SU-DHL-6 (cell line): ENCODE measurements at regions not wholly inside any gene's neighbourhood (a gene's known extent, or its start where the extent isn't known, plus 50 kb on each side); places are given as distances from the start of the nearest gene placed in this dataset.
A peak's percentile ranks its signal among the peaks of the same experiment; 100 is the strongest.

Source experiments
- H2AFZ ChIP-seq: fragments of 200-600 bp; sonication (generic); 2 replicates; pipeline ENCODE4 v1.6.1; 2014; ENCODE audit warnings: low read depth, mild to moderate bottlenecking, moderate library complexity, mixed read lengths, antibody characterized with exemption, low read length; ENCODE audit not compliant: severe bottlenecking
- H3F3A ChIP-seq: fragments of 200-600 bp; shearing (Covaris generic); 2 replicates; pipeline ENCODE4 v1.6.0; 2016; ENCODE audit warnings: antibody characterized with exemption, mild to moderate bottlenecking; ENCODE audit not compliant: insufficient read depth
- H3K27ac ChIP-seq: fragments of 200-600 bp; sonication (generic); 2 replicates; pipeline ENCODE4 v1.5.1; 2016; ENCODE audit warnings: low read depth, mild to moderate bottlenecking, low read length, moderate library complexity, mixed read lengths
- H3K27me3 ChIP-seq: fragments of 200-600 bp; sonication (generic), shearing (Covaris generic); 2 replicates; pipeline ENCODE4 v1.6.0; 2014; ENCODE audit warnings: mild to moderate bottlenecking, low read length
- H3K36me3 ChIP-seq: fragments of 200-600 bp; sonication (generic); 2 replicates; pipeline ENCODE4 v1.6.1; 2014; ENCODE audit warnings: mild to moderate bottlenecking, low read length, mixed read lengths
- H3K4me2 ChIP-seq: fragments of 300-600, 200-600 bp; shearing (Covaris generic), sonication (generic); 2 replicates; pipeline ENCODE4 v1.6.0; 2014; ENCODE audit warnings: low read length, low read depth, mild to moderate bottlenecking; ENCODE audit not compliant: poor library complexity, severe bottlenecking
- H3K4me3 ChIP-seq: fragments of 200-600 bp; sonication (generic); 2 replicates; pipeline ENCODE4 v1.5.1; 2014; ENCODE audit warnings: antibody characterized with exemption, low read length, mild to moderate bottlenecking, mixed read lengths; ENCODE audit not compliant: insufficient read depth, poor library complexity, severe bottlenecking
- H3K79me2 ChIP-seq: fragments of 200-600 bp; sonication (generic); 2 replicates; pipeline ENCODE4 v1.6.1; 2014; ENCODE audit warnings: mild to moderate bottlenecking, low read length, moderate library complexity; ENCODE audit not compliant: insufficient read depth
- H3K9ac ChIP-seq: fragments of 200-600 bp; sonication (generic); 2 replicates; pipeline ENCODE4 v1.7.0; 2014; ENCODE audit warnings: mild to moderate bottlenecking, low read length
- H3K9me2 ChIP-seq: fragments of 200-600 bp; sonication (generic); replicated peaks from 2 replicates; pipeline ENCODE4 v1.6.1; 2014; ENCODE audit warnings: low read length; ENCODE audit not compliant: insufficient read depth
- H3K9me3 ChIP-seq: fragments of 200-600 bp; sonication (generic); 2 replicates; pipeline ENCODE4 v1.6.1; 2014; ENCODE audit warnings: low read length, mixed read lengths; ENCODE audit not compliant: insufficient read depth
- H4K20me1 ChIP-seq: fragments of 200-600 bp; sonication (generic); 2 replicates; pipeline ENCODE4 v1.6.1; 2014; ENCODE audit warnings: low read depth, mild to moderate bottlenecking, antibody characterized with exemption, low read length, moderate library complexity, mixed read lengths
- EZH2phosphoT487 ChIP-seq: fragments of 200-600 bp; sonication (generic), shearing (Covaris generic); conservative IDR thresholded peaks from 2 replicates; pipeline ENCODE4 v1.6.1; 2018; ENCODE audit warnings: mild to moderate bottlenecking, antibody characterized with exemption, low read length, moderate library complexity, mixed read lengths
- TF ChIP-seq, protein P1 (sequence below): fragments of 200-600 bp; sonication (generic); IDR thresholded peaks from one replicate; pipeline ENCODE4 v1.5.1; 2017; ENCODE audit warnings: antibody characterized with exemption, mild to moderate bottlenecking, low read length, moderate library complexity; ENCODE audit not compliant: insufficient read depth, poor library complexity, severe bottlenecking

DNA sequence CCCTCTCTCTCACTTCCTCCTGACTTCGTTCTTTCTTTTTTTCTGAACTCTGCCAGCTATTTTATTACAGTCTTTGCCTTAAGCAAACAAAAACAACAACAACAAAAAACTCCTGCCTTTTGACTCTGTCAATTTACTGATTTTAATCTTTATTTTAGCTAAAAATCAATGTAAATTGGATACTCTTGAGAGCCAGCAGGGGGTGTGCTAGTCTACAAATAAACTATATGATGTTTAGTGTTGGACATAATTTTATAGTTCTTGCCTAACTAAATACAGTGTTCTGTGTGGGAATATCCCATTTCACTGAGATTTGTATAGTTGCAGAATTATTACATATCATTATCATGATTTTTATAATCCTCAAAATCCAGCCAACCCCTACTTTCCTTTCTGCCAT lies 1199.9 kb upstream of the SPRY2 start:
- Histone ChIP-seq H3K36me3 (no peaks in the 10 kb centered on the region), H3K9me2 (no peaks in the 10 kb centered on the region), H3K79me2 (no peaks in the 10 kb centered on the region), H3F3A (no peaks in the 10 kb centered on the region), H3K27me3 (no peaks in the 10 kb centered on the region), H2AFZ (no peak overlapping the region), H3K9ac (no peak overlapping the region), H3K9me3 (no peaks in the 10 kb centered on the region), H3K4me3 (no peak overlapping the region), H4K20me1 (no peaks in the 10 kb centered on the region), H3K27ac (no peak overlapping the region), H3K4me2 (no peak overlapping the region)
- TF ChIP-seq, protein P1, sequence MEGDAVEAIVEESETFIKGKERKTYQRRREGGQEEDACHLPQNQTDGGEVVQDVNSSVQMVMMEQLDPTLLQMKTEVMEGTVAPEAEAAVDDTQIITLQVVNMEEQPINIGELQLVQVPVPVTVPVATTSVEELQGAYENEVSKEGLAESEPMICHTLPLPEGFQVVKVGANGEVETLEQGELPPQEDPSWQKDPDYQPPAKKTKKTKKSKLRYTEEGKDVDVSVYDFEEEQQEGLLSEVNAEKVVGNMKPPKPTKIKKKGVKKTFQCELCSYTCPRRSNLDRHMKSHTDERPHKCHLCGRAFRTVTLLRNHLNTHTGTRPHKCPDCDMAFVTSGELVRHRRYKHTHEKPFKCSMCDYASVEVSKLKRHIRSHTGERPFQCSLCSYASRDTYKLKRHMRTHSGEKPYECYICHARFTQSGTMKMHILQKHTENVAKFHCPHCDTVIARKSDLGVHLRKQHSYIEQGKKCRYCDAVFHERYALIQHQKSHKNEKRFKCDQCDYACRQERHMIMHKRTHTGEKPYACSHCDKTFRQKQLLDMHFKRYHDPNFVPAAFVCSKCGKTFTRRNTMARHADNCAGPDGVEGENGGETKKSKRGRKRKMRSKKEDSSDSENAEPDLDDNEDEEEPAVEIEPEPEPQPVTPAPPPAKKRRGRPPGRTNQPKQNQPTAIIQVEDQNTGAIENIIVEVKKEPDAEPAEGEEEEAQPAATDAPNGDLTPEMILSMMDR, result peak; percentile 41
- no peak for TF ChIP-seq EZH2phosphoT487

DNA sequence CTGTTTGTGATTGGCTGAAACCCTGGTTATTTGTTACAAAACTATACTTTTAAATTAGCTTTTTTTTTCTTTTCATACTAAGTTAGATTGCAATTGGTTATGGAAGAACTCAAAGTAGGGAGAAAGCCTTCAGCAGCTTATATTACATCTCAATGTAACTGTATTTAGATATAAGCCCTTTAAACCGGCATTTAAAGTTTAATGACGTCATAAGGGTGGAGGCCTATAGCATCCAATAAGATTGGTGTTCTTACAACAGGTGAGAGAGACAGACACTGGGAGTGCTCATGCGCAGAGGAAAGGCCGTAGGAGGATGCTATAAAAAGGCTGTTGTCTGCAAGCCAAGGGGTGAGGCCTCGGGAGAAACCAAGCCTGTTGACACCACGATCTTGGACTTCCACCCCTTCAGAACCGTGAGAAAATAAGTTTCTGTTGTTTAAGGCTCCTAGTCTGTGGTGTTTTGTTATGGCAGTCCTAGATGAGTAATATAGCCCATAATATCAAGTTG lies 1198.8 kb upstream of the SPRY2 start:
- Histone ChIP-seq H3K4me3 (no peak overlapping the region), H4K20me1 (no peaks in the 10 kb centered on the region), H2AFZ (no peak overlapping the region), H3K4me2 (no peak overlapping the region), H3K79me2 (no peaks in the 10 kb centered on the region), H3K9me2 (no peaks in the 10 kb centered on the region), H3K27ac (no peak overlapping the region), H3K9ac (no peak overlapping the region), H3K27me3 (no peaks in the 10 kb centered on the region), H3K9me3 (no peaks in the 10 kb centered on the region), H3K36me3 (no peaks in the 10 kb centered on the region), H3F3A (no peaks in the 10 kb centered on the region)
- TF ChIP-seq, protein P1, result no peak
- TF ChIP-seq EZH2phosphoT487, result no peak

DNA sequence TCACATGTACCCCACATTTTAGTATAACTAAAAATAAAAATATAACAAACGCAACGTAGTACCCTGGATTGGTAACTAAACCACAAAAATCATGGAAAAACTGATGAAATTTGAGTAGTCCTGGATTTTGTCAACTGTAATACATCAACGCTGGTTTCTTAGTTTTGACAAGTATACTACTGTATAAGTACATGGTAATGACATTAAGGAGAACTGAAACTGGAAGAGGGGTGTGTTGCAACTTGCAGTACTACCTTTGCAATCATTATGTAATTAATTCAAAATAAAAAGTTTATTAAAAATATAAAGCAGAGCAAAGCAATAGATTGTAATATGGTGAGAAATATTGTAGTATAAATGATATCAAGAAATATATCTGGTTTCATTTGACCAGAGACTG lies 1158.0 kb upstream of the SPRY2 start:
- TF ChIP-seq, protein P1, result no peak
- TF ChIP-seq EZH2phosphoT487, result no peak
- H3K36me3 ChIP-seq, result no peaks in the 10 kb centered on the region
- no peak overlapping the region for H3K4me2 ChIP-seq
- H3K9ac ChIP-seq, result no peak overlapping the region
- no peaks in the 10 kb centered on the region for H3K9me2 ChIP-seq
- no peak overlapping the region for H3K27ac ChIP-seq
- H3F3A ChIP-seq, result no peaks in the 10 kb centered on the region
- no peaks in the 10 kb centered on the region for H3K9me3 ChIP-seq
- no peaks in the 10 kb centered on the region for H3K79me2 ChIP-seq
- no peak overlapping the region for H2AFZ ChIP-seq
- no peaks in the 10 kb centered on the region for H4K20me1 ChIP-seq
- no peaks in the 10 kb centered on the region for H3K27me3 ChIP-seq
- H3K4me3 ChIP-seq, result no peak overlapping the region

DNA sequence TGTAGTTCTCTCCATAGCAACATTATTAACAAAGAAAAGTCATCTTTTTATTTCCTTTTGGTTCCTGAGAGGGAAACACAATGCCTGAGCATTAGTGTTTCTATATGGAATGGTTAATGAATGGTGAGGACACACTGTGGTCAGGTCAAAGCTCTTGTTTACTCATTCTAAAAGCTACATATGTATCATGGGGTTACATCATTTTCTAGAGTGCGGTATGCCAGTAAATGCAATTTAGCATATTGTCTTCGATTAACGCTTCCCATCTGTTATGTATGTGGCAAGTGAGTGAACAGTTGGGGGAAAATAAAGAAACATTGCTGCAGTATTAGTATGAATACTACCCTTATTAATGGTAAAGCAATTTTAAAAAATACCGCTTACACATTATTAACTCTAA lies 1152.2 kb upstream of the SPRY2 start:
- H4K20me1 ChIP-seq, result no peaks in the 10 kb centered on the region
- H3F3A ChIP-seq, result no peaks in the 10 kb centered on the region
- H3K9me3 ChIP-seq, result no peaks in the 10 kb centered on the region
- H3K79me2 ChIP-seq, result no peaks in the 10 kb centered on the region
- H3K36me3 ChIP-seq, result no peaks in the 10 kb centered on the region
- H3K27ac ChIP-seq, result no peak overlapping the region
- no peak overlapping the region for H3K4me3 ChIP-seq
- no peaks in the 10 kb centered on the region for H3K27me3 ChIP-seq
- TF ChIP-seq, protein P1, result no peak
- no peak for TF ChIP-seq EZH2phosphoT487
- H2AFZ ChIP-seq, result no peak overlapping the region
- H3K4me2 ChIP-seq, result no peak overlapping the region
- no peak overlapping the region for H3K9ac ChIP-seq
- no peaks in the 10 kb centered on the region for H3K9me2 ChIP-seq
